ENCODE measurements at regions not wholly inside any gene's neighbourhood (a gene's known extent, or its start where the extent isn't known, plus 50 kb on each side); places are given as distances from the start of the nearest gene placed in this dataset.

- no peak for TF ChIP-seq CTCF (conservative IDR thresholded peaks at IDR 0.05; ENCODE audit: low read depth, low read length)
- TF ChIP-seq RFX5 (IDR thresholded peaks at IDR 0.05; ENCODE audit: low read depth, low read length) = no peak
- TF ChIP-seq MXI1 (IDR thresholded peaks at IDR 0.05; ENCODE audit: borderline replicate concordance, low read depth, low read length) = no peak
- TF ChIP-seq SMC3 (IDR thresholded peaks at IDR 0.05; ENCODE audit: low read depth, low read length) = no peak
- no peak for TF ChIP-seq POLR2A (IDR thresholded peaks at IDR 0.05; ENCODE audit: low read depth, low read length)
- TF ChIP-seq RAD21 (IDR thresholded peaks at IDR 0.05; ENCODE audit: low read length) = no peak
- no peak for TF ChIP-seq RCOR1 (IDR thresholded peaks at IDR 0.05; ENCODE audit: insufficient replicate concordance, low read length)
- no peak for TF ChIP-seq USF2 (IDR thresholded peaks at IDR 0.05; ENCODE audit: low read depth, low read length)
- no peak for TF ChIP-seq MAFK (IDR thresholded peaks at IDR 0.05; ENCODE audit: low read depth, low read length)
These were observed 61.7 kb downstream of the KCNJ2 start for GRCh38 chr17:70230850-70231640.

Data from IMR-90 (cell line).